Stimulated activated CD8-positive, alpha-beta memory T cell treated with anti-CD3 and anti-CD28 coated beads, Interleukin-15, amount 100 ng/mL, for 1 hour (primary cell): ENCODE measurements at regions not wholly inside any gene's neighbourhood (a gene's known extent, or its start where the extent isn't known, plus 50 kb on each side); places are given as distances from the start of the nearest gene placed in this dataset.
"Not testable (repeated sequence)": the region's sequence is repeated elsewhere in the genome, so short reads cannot be mapped to it uniquely, and the experiment has no call there.

Experiments
- DNase-seq: peaks from one replicate; pipeline ENCODE4 v3.0.0-alpha.2; 2020; ENCODE audit warnings: low read depth

GRCh38 chrY:12453318-12453717 lies 247.7 kb upstream of the USP9Y start:
- DNase-seq = not testable (repeated sequence)

DNA sequence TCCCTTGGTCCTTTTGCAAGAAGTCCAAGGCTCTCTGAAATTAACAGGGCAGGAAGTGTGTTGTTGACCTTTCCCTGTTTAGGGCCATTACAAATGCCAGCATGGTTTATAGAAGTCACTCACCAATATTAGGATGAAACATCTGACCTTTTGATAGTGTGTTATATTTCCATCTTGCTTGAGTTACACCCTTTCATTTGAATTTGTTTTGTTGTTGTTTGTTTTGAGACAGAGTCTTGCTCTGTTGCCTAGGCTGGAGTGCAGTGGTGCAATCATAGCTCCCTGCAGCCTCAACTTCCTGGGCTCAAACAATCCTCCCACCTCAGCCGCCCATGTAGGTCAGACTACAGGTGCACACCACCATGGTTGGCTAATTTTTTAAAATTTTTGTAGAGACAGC lies 241.1 kb upstream of the USP9Y start:
- no peak for DNase-seq

DNA sequence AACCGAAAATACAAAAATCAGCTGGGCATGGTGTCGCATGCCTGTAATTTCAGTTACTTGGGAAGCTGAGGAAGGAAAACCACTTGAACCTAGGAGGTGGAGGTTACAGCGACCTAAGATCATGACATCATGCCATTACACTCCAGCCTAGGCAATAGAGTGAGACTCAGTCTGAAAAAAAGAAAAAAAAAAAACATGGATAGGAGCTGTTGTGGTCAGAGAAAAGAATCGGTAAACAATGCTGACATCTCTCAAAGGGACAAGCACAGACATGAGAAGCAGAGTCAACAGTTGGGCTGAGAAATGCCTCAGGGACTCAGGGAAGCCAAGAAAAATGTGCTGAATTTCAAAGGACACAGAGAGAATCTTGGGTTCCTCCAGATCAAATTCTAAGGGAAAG lies 236.9 kb upstream of the USP9Y start:
- no peak for DNase-seq

DNA sequence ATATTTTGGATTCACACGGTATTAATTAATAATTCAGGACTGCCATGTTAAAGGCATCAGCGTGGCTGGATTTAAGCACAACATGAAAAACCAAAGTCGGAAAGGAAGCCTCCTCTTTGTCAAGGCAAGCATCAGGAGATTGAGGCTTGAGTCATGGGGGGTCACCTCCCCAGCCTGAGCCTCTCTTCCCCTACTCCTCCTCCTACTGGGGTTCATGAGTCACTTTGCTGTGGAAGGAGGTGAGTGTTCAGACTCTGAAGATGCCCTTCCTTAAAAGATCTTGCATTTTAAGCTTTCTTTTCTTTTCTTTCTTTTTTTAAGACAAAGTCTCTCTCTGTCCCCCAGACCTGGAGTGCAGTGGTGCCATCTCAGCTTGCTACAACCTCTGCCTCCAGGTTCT lies 235.3 kb upstream of the USP9Y start:
- no peak for DNase-seq

DNA sequence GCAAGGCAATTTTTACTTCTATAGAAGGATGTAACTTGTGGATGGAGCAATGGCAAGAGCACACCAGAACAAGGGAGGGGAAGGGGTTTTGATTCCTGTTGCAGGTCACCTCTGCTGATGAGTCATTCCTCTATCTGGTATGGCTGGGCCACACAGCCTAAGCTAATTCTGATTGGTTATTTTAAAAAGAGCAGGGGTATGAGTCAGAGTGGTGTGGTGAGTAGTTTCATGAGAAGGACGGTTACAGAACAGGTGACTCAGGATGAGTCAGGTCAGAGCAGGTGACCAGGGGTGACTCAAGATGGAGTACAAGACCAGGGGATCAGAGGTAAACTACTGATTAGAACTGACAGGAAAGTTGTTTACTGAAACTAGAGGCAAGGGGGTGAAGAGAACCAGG lies 231.9 kb upstream of the USP9Y start:
- no peak for DNase-seq

GRCh38 chrY:12474472-12474871 lies 226.6 kb upstream of the USP9Y start:
- no peak for DNase-seq

DNA sequence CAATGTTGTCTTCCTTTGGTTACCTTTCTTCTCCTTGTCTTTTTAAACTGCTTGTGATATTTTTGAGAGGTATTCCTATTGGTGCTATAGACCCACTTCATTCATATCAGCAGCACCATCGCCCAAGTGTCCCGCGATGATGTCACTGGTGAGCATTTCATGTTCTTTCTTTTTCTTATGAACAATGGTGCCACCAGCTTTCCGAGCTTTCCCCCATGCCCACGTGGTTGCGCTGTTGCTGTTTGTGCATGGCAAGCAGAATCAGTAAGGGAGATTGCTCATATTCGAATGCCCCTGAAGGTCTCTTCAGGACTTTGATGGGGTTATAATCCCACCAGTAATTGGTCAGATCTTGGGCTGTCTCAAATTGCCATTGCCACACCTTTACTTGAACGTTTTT lies 221.6 kb upstream of the USP9Y start:
- DNase-seq = peak; percentile 3

DNA sequence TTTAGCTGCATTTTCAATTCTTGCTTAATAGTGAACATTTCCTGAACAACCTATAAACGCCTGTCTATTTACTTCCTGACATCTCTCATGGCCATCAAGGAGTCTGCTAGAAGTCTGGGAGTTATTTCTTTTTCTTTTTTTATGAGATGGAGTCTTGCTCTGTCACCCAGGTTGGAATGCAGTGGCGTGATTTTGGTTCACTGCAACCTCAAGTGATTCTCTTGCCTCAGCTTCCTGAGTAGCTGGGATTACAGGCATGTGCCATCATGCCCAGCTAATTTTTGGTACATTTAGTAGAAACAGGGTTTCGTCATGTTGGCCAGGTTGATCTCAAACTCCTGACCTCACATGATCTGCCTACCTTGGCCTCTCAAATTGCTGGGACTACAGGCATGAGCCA lies 217.6 kb upstream of the USP9Y start:
- no peak for DNase-seq

DNA sequence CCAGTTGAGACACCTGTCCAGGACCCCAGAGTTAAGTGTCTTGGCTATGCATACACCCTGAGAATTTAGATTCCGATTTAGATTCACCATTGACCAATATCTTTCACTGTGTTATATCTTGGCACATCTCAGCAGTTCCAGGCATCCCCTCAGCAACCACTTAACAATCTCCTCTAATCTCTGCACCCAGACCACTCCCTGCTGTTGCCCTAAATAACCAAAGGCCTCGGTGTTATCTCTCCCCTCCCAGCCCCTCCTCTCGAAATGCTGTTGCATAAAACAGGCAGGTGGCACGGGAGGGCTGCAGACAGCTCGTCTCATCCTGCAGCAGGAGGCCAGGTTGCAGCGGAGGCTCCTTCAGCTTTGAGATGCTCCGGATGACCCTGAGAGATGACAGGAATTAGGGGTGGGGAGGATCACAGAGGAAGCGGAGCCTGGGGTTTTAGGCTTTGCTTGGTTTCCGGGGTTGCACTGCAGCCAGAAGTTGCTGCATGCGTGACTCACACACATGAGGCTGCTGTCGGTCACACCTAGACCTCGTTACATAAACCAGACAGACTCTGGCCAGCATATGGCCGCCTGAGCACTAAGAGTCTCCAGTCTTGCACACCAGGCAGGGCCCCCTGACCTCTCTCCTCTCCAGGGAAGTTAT lies 210.3 kb upstream of the USP9Y start:
- no peak for DNase-seq

DNA sequence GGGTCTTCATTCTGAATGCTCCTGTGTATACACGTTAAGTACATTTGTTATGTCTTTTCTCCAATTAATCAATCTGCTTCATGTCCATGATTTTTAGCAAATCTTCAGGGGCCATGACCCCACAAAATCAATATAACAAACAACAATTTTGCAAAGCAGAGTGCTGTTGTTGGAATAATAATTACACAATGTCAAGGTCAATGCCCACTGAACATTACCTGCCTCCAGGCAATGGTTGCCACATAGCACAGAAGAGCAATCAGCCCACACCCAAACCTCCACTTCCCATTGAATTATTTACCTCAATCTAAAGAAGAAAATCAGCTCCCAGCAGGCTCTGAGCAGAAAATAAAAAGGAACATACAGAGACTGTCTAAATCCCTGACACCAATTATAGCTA lies 208.8 kb upstream of the USP9Y start:
- DNase-seq = no peak

GRCh38 chrY:12496007-12496406 lies 205.0 kb upstream of the USP9Y start:
- DNase-seq = no peak

- no peak for DNase-seq
Observed at GRCh38 chrY:12500096-12500495, 200.9 kb upstream of the USP9Y start.

DNA sequence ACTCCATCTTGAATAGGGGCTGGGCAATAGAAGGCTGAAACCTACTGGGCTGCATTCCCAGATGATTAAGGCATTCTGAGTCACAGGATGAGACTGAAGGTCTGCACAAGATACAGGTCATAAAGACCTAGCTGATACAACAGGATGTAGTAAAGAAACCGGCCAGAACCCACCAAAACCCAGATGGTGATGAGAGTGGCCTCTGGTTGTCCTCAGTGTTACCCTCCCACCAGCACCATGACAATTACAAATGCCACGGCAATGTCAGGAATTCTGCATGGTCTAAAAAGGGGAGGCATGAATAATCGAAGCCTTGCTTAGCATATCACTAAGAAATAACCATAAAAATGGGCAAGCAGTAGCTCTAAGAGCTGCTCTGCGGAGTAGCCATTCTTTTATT lies 197.0 kb upstream of the USP9Y start:
- DNase-seq = not testable (repeated sequence)

GRCh38 chrY:12517338-12517737 lies 183.7 kb upstream of the USP9Y start:
- no peak for DNase-seq

- no peak for DNase-seq
Observed at GRCh38 chrY:12525206-12525605, 175.8 kb upstream of the USP9Y start.

GRCh38 chrY:12526362-12527063 lies 174.5 kb upstream of the USP9Y start:
- no peak for DNase-seq

GRCh38 chrY:12537226-12537854 lies 163.7 kb upstream of the USP9Y start:
- no peak for DNase-seq

DNA sequence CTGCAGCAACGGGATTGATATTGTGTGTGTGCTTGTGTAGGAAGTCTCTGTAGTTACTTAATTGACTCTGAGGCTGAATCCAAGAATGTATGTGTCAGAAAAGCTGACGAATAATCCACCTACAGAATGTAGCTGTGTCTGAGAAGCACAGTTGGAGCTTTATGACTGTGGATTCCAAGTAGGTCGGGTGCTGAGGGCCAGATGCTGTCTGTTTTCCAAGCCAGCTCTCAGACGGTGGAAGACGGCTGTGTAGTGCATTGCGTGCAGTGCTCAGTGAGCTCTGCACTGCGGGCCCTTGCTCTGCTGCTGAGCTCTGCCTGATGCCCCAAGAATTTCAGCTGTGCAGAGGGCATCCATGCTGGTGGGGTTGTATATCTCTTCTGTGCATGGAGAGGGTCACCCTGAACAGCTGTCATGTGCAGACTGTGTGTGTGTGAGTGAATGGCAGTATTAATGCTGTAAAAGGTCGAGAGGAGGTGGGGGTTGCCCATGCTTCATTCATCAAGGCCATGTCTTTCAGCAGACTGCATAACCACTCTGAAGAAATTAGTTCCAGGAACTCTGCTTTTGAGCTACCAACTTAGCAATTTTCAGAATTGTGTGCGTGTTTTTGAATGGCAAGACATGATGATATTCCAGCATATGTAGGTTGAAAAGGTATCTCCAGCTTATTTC lies 154.1 kb upstream of the USP9Y start:
- no peak for DNase-seq

DNA sequence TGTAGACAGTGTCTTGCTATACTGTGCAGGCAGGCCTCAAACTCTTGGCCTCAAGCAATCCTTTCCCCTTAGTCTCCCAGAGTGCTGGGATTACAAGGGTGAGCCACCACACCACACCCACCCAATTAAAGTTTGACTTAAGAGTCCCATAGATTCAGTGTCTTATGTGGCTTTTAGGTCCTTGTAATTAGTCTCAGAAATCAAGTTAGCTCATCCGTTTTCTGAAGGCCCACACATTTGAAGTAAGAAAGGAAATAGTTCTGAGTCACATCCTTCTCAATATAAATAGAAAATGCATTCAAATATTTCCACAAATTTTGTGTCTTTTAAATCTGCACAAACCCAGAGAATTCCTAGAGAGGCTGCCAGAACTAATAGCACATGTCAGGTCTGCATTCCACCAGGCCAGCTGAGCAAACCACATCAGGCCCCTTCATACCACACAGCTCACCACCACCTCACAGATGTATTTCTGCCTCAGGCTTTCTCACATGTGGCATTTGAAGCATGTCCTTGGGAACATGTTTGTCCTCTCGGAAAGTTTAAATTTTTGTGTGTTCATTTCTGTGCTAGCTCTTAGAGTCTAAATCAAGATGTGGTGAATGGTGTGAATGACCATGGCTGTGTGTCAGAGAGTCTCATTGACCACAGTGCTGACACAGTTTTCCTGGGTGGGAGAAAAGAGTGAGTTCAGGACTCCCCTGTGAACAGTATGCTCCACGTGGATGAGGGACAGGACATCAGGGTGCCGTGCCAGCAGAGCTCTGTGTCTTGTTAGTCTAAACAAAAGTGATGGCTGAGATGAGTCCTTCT lies 148.4 kb upstream of the USP9Y start:
- DNase-seq = no peak

- no peak for DNase-seq
Observed at GRCh38 chrY:12553909-12554308, 147.1 kb upstream of the USP9Y start.

GRCh38 chrY:12555005-12555404 lies 146.0 kb upstream of the USP9Y start:
- no peak for DNase-seq

- DNase-seq = no peak
Observed at GRCh38 chrY:12559007-12559406, 142.0 kb upstream of the USP9Y start.
